GM10266 (cell line): ENCODE measurements at regions not wholly inside any gene's neighbourhood (a gene's known extent, or its start where the extent isn't known, plus 50 kb on each side); places are given as distances from the start of the nearest gene placed in this dataset.

Experiments
- DNase-seq: peaks from one replicate; pipeline ENCODE4 v3.0.0; 2012; ENCODE audit errors: extremely low spot score
- CTCF ChIP-seq: IDR thresholded peaks from 2 replicates; pipeline ENCODE4 v1.5.1; 2012; ENCODE audit warnings: mild to moderate bottlenecking, low read depth; ENCODE audit not compliant: control insufficient read depth, insufficient read depth; ENCODE audit errors: missing control alignments

- no peak for DNase-seq
- no peak for TF ChIP-seq CTCF
These were observed 529.6 kb downstream of the SOX2 start for GRCh38 chr3:182241196-182241765.

GRCh38 chr3:182241766-182242488 is 530.2 kb downstream of the SOX2 start:
- no peak for DNase-seq
- no peak for TF ChIP-seq CTCF

GRCh38 chr3:182242489-182242942 is 530.8 kb downstream of the SOX2 start:
- no peak for TF ChIP-seq CTCF
- DNase-seq: no peak

- no peak for TF ChIP-seq CTCF
- DNase-seq: no peak
These were observed 531.9 kb downstream of the SOX2 start for GRCh38 chr3:182243625-182244024.

GRCh38 chr3:182244222-182244971 is 532.7 kb downstream of the SOX2 start:
- TF ChIP-seq CTCF: no peak

GRCh38 chr3:182245059-182245458 is 533.3 kb downstream of the SOX2 start:
- no peak for DNase-seq
- TF ChIP-seq CTCF: no peak

More at GRCh38 chr3:182244222-182244971, 532.7 kb downstream of the SOX2 start:
- no peak for DNase-seq
